ENCODE measurements at regions not wholly inside any gene's neighbourhood (a gene's known extent, or its start where the extent isn't known, plus 50 kb on each side); places are given as distances from the start of the nearest gene placed in this dataset.

GRCh38 chr5:104071887-104072286 lies 509.3 kb upstream of the NUDT12 start:
- TF ChIP-seq CTCF (IDR thresholded peaks at IDR 0.05) (no peak), POLR2A (IDR thresholded peaks at IDR 0.05) (no peak)

Measured in right lobe of liver (tissue), 4 donors.